ENCODE measurements at regions not wholly inside any gene's neighbourhood (a gene's known extent, or its start where the extent isn't known, plus 50 kb on each side); places are given as distances from the start of the nearest gene placed in this dataset.

DNA sequence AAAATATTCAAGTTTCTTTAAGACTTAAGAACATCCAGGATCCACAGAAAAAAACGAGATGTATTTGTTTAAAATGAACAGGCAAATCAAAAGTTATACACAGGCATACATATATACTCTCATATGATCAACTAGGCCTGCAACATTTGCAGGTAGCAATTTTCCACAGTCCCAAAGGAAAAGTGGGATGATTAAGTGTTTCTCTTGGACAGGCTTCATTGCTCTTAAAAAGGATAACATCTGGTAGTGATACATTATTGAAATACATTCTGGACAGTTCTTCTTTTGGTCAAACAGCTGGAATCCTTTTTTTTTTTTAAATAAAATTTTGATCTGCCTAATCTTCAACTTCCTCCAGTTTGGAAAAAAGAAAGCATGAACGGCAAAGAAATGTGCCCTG is 114.8 kb upstream of the TDRD3 start:
- in situ Hi-C loops (cut with HindIII; ENCODE audit: low sequenced_read_pairs) = no loop called here

- in situ Hi-C loops (cut with HindIII; ENCODE audit: low sequenced_read_pairs) = no loop called here
Measured at GRCh38 chr13:60282708-60283107, 114.3 kb upstream of the TDRD3 start.

GRCh38 chr13:60286707-60287106 is 110.3 kb upstream of the TDRD3 start:
- in situ Hi-C loops (cut with HindIII; ENCODE audit: low sequenced_read_pairs) = no loop called here

DNA sequence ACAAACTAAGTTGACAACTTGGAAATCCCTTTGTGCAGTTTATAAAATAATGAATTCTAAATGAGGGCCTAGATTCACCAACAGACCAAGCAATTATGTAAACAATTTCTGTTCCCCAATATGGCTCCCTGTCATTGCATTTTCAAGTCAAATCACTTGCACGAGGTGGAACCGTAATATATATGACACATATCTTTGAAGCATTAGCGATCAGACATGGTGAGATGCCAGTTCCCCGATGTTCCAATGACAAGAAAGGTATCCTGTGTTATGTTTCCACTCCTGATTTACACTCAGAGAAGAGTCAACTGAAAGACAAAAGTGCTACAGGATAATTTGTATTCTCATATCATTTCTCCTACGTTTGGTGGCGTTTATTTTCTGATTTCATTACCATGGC is 108.5 kb upstream of the TDRD3 start:
- in situ Hi-C loops (cut with HindIII; ENCODE audit: low sequenced_read_pairs) = no loop called here

- in situ Hi-C loops (cut with HindIII; ENCODE audit: low sequenced_read_pairs) = no loop called here
Measured at GRCh38 chr13:60303166-60303565, 93.9 kb upstream of the TDRD3 start.

DNA sequence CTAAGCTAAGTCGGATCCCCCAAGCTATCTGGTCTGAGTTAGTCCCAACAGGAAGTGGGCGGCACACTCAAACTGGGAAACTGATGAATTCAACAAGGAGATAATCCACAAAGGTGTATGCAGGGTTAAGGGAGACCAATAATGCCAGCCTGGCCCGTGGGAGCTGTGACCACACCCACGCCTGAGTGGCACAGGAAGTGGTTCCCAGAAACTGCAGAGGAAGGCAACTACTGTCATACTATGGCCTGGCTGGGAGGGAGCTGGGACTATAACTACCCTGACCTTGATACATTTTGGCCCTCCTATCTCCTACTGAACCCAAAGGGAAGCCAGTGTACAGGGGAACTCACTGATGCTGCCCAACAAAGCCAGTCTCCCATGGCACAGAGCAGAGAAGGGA is 85.5 kb upstream of the TDRD3 start:
- in situ Hi-C loops (cut with HindIII; ENCODE audit: low sequenced_read_pairs) = no loop called here

DNA sequence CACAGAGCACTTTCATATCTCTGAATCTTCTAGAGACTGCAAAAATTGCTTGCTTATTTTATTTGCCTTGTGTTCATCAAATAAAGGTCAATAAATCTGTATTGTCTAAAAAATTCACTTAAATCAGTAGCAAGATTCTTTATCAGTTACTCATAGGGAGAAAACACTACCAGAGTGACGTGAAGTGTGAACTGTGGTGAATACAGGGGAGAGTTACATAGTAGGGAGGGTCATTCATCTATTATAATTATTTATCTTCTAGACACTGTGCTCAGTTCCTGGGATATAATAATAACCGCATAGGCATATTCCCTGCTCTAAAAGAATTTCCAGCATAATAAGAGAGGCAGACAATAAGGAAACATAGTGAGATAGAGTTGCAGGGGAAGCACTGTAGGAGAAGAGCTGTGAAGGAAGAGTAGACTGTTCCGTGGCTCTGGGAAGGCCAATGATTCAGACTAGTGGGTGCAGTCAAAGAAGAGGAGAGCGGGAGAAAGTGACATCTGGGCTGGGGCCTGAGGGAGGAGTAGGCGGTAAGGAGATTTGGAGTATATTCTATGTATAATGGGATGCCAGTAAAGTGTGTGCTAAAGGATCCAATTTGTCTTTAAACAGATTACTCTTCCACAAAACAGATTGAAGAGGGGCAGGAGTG is 84.0 kb upstream of the TDRD3 start:
- in situ Hi-C loops (cut with HindIII; ENCODE audit: low sequenced_read_pairs) = no loop called here

DNA sequence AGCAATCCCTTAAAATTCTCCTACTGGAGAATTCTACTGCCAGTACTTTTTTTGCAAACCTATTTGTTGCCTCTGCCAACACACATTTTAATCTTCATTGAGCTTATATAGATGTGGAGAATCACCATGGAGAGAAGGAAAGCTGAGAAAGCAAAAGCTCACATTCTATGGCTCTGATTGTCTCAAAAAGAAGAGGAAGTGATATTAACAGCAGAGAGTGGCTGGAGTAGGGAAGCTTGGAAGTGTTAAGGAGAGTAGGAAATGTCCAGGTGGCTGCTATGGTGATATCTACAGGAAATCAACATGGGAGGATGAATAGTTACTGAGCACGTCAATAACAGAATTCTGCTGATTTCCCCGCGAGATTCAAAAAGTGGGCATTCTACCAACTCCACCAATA is 78.8 kb upstream of the TDRD3 start:
- in situ Hi-C loops (cut with HindIII; ENCODE audit: low sequenced_read_pairs) = no loop called here

- in situ Hi-C loops (cut with HindIII; ENCODE audit: low sequenced_read_pairs) = no loop called here
Measured at GRCh38 chr13:60324131-60324530, 72.9 kb upstream of the TDRD3 start.

DNA sequence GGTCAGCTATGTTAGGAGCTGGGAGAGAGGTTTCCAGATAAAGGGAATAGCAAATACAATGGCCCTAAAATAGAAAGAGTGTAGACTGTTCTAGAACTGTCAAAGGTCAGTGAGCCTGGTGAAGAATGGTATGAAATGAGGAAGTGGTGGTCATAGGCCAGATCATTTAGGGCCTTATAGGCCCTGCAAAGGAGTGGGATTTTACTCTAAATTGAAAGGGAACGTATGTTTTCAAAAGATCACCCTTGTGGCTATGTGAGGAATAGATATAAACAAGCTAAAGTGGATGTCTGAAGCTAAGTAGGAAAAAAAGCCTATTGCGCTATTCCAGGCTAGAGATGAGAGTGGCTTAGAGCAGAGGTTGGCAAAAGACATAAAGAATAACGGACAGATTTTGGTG is 70.7 kb upstream of the TDRD3 start:
- in situ Hi-C loops (cut with HindIII; ENCODE audit: low sequenced_read_pairs) = no loop called here

GRCh38 chr13:60327511-60327910 is 69.5 kb upstream of the TDRD3 start:
- in situ Hi-C loops (cut with HindIII; ENCODE audit: low sequenced_read_pairs) = no loop called here

DNA sequence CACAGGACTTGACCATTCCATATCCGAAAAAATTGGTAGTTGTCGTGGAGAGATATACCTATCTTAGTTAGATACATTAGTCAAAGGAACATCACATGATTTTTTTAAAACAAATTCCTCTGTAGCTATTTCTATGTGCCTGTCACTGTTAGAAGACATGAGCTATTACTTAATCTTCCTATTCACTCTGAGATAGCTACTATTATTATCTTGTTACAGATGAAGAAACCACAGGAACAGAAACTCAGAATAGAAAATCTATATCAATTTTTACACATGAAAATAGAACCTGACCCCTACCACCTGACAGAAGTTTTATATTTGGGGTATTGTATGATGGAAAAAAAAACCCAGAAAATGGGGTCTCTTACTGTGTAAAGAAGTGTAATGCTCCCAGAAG is 68.9 kb upstream of the TDRD3 start:
- in situ Hi-C loops (cut with HindIII; ENCODE audit: low sequenced_read_pairs) = no loop called here

- in situ Hi-C loops (cut with HindIII; ENCODE audit: low sequenced_read_pairs) = no loop called here
Measured at GRCh38 chr13:60329221-60329923, 67.6 kb upstream of the TDRD3 start.

DNA sequence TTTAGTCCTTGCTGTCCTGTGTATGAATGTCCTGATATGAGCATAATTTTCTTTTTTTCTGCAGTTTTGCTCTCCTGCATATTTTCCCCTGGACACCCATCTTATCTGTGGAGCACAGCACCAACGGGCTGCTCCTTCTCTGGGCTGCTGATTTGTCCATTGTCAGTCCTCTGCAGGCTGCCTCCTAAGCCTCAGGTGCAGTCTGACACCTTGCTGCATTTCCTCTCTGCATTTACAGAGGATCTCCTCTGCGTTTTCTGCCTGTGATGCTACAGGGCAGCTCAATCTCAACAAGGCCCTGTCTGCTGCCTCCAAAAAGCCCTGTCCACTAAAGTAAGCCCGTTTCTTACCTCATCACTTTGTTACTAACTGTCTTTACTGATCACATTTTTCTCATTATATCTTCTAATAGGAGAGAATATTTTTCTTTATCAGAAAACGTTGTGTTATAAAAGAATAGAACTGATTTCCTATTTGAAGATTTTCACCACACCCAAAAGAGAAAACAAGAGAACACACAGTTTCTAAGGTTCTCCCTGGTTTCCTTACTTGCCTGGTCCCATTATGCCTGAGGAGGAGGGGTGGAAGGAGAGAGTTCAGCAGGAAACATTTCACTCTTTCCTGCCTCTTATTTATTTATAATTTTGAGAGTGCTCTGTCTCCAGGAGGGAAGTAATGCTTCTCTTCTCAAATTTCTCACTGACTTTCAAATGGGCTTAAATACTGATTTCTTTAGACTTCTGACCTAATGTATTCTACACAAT is 65.6 kb upstream of the TDRD3 start:
- in situ Hi-C loops (cut with HindIII; ENCODE audit: low sequenced_read_pairs) = no loop called here

DNA sequence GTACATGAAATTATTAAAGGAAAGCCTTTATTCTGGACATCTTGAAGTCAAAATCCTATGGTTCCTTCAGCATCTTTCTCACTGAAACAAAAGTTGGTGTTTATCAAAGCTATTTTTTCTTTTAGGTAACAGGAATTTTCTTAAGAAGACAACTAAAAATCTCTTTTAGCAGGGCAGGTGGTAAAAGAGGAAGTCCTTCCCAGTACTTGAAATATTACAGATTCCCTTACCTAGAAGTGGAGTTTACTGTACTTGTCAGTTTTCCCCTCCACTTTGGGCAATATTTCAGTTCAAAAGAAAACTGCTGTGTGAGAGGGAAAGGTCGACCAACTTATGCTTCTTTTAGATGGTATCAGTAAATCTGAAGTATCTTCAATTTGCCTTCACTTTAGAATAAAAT is 64.3 kb upstream of the TDRD3 start:
- in situ Hi-C loops (cut with HindIII; ENCODE audit: low sequenced_read_pairs) = no loop called here

DNA sequence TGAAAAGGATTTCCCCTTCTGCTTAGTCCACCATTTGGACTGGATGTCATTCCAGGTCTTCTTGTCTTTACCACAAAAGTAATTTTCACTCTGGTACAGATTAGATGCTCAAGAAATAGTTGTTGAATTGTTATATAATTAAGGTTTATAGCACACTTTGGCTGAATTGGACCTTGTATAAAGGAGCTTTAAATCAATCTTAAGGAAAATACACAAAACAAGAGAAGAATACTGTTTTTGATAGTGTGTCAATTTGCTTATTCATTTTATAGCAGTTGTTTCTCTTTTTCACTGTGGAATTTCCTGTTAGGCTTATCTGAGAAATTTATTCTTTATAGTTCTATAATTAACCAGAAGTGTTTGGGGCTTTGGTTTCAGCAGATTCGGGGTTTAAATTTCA is 62.7 kb upstream of the TDRD3 start:
- in situ Hi-C loops (cut with HindIII; ENCODE audit: low sequenced_read_pairs) = no loop called here

DNA sequence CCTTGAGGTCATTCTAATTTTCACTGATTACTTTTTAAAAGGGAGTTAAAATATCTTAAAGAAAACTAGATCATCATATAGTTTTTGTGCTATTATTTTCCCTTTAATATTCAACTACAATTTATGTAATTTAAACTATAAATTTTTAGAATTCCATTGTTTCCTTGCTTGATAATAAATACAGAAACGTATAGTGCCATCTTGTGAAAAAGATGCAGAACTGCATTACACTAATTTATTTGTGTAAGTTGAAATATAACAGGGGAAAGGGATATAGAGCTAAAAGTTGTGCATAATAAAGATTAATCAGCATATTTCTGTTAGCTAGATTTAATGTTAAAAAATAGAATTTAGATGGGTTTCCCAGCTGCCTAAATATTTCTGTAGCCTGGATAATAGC is 61.5 kb upstream of the TDRD3 start:
- in situ Hi-C loops (cut with HindIII; ENCODE audit: low sequenced_read_pairs) = no loop called here

DNA sequence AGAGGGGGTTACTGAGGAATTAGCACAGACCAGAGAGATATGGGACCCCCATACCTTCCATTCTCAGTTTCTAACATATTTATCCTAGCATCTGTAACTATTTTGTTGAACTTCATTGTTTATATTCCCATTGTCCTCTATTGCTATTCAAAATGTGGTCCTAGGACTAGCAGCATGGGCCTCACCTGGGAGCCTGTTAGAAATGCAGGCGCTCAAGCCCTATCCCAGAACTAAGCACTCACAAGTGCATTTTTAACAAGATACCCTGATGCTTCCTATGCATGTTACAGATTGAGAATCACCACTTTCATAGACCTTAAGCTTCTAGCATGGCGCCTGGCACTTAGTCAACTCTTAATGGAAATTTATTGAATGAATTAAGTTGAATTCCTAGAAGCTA is 58.3 kb upstream of the TDRD3 start:
- in situ Hi-C loops (cut with HindIII; ENCODE audit: low sequenced_read_pairs) = no loop called here

- in situ Hi-C loops (cut with HindIII; ENCODE audit: low sequenced_read_pairs) = no loop called here
Measured at GRCh38 chr13:60343978-60344377, 53.0 kb upstream of the TDRD3 start.

DNA sequence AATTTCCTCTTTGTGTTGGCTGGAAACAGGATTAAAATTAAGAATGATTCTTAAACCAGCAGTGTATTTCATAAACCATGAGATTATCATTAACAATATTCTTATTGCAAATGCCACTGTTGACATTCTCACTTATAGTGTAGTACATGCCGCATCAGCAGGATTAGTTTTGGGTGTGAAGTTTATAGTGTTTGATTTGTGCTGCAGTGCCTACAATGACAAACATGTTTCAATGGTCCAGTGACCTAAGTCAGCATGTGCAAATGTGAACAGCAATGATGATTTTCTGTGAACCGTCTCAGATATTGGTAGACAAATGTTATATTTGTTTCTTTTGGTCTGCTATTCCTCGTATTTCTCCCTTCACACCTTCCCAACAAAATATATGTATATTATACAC is 49.8 kb upstream of the TDRD3 start:
- in situ Hi-C loops (cut with HindIII; ENCODE audit: low sequenced_read_pairs) = no loop called here
